ENCODE measurements at regions not wholly inside any gene's neighbourhood (a gene's known extent, or its start where the extent isn't known, plus 50 kb on each side); places are given as distances from the start of the nearest gene placed in this dataset.

GRCh38 chr9:115254287-115255180, 136.6 kb upstream of the TNC start:
- no peak for DNase-seq (ENCODE audit: low read depth)

GRCh38 chr9:115261656-115262081, 143.7 kb upstream of the TNC start:
- no peak for DNase-seq (ENCODE audit: low read depth)

GRCh38 chr9:115262477-115262876, 144.5 kb upstream of the TNC start:
- peak; percentile 82 for DNase-seq (ENCODE audit: low read depth)

- DNase-seq (ENCODE audit: low read depth), result no peak
These were observed 145.0 kb upstream of the TNC start for GRCh38 chr9:115262952-115263351.

- peak; percentile 70 for DNase-seq (ENCODE audit: low read depth)
These were observed 145.6 kb upstream of the TNC start for GRCh38 chr9:115263371-115264075.

DNA sequence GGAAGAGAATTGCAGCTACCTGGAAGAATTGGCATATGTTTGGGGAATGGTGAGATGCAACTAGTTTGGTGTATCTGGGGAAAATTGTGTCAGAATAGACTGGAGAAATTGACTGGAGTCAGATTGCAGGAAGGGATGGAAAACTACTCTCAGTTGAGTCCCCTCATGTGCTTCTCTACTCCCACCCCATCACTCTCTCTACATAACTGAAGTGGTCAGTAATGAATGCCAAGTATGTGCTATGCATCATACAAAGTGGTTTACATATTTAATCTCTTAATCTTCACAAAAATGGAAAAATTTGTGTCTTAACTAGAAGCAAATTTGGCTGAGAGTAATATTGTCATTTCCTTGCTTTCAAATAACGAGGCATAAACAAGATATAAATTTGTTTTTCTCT, 146.4 kb upstream of the TNC start:
- DNase-seq (ENCODE audit: low read depth), result no peak

DNA sequence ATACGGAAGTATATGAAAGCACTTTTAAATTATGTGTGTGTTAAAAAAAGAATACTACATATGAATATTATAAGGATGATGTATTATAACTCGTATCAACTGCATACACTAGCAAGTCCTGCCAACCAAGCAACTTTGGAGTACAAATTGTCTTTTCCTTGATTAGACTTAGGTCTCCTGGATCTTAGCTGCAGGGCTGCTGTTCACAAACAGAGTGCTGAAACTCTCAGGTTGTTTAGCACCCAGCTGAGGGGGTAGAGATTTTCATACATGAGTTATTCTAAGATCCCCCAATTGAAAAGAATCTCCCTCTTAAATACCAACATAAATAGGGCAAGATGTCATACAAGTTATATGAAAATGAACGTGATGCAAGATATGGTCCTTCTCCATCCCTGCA, 149.8 kb upstream of the TNC start:
- DNase-seq (ENCODE audit: low read depth), result no peak

DNA sequence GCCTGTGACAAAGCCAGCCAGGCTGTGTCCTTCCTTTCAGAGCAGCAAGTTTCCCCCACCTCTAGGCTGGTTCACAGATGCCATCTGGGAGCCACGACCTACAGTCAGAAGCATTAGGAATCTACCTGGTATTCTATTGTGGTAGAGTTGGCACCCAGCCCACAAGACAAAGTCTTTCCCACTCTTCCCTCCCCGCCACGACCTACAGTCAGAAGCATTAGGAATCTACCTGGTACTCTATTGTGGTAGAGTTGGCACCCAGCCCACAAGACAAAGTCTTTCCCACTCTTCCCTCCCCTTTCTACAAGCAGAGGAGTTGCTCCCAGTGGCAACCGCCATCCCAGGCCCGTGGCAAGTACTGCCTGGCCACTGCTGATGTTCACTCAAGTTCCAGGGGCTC, 157.8 kb upstream of the TNC start:
- DNase-seq (ENCODE audit: low read depth), result no peak

GRCh38 chr9:115276621-115277020, 158.7 kb upstream of the TNC start:
- no peak for DNase-seq (ENCODE audit: low read depth)

DNA sequence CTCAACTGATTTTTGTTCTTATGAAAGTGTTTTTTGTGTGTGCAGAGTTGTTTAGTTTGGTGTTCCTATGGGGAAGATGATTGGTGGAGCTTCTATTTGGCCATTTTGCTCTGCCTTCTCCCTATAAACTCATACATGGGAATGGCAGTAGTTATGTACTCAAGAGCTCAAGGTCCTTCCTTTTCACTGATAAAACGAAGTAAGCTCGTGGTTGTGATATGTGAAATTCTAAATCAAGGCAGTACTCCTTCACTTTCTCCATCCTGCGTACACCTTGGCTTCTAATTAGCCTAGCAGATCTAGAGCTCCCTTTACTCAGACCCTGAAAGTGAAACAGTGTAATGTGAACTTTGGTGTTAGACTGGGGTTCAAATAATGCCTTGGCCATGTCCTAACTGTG, 159.3 kb upstream of the TNC start:
- no peak for DNase-seq (ENCODE audit: low read depth)

DNA sequence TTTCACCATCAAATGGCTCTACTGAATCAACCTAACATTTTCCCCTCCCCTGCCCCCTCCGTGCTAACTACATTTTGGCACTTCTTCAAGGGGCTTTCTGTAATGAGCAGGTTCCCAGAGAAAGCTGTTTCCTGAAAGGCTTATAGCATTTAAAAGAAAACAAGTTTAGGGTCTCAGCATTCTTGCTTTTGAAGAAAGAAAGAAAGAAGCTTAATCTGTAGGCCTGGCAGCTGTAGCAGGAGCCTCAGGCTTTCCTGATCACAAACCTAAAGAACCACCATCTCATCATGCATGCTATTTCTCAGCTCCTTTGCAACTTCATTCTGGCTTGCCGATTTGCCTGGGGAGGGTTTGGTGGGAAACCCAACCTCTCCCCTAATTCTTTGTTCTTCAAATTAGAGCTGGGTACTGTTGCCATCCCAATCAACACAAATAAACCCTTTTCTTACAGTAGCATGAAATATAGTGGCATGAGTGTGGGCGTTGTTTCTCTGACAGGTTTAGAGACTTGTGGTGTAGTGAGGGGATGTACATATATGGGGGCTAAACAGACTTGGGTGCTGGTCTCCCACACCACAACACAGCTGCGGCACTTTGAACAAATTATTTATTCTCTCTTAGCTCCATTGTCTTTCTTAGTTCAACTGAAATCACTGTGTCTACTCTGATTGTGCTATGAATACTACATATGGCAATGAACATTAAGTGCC, 160.5 kb upstream of the TNC start:
- DNase-seq (ENCODE audit: low read depth), result no peak

- no peak for DNase-seq (ENCODE audit: low read depth)
These were observed 165.4 kb upstream of the TNC start for GRCh38 chr9:115283395-115283794.

DNA sequence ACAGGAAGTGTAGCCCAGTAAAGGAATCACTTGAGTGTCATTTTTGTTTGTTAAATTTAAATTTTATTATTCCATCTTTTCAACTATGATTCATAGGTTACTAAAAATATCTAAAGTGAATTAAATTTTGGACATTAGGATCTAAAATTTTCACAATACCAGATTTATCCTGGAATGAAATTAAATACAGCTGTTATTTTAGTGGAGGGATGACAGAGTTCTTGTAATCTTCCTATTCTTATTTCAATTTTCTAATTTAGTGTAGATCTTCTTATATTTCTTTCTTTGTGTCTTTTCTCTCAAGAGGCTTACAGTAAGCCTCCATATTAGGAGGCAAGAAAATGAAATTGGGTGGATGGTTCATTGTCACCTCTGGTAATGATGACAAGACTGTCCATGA, 167.9 kb upstream of the TNC start:
- DNase-seq (ENCODE audit: low read depth), result no peak

DNA sequence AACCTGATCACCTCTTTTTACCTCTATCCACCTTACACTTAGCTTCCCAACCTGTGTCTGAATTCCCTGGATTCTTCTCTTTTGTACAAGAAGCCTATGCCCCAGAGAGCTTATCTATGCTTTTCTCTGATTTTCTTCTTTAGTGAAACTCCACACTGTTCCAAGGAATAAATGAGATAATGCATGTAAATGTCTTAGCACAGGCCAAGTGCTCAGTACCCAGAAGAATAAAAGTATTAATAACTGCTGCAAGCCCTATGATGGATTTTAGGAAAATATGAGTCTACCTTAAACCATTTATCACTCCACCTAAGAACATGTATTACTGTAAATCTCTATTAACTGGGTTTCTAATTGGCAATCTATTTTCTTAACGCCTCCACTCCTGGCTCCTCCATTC, 168.5 kb upstream of the TNC start:
- DNase-seq (ENCODE audit: low read depth), result no peak

- no peak for DNase-seq (ENCODE audit: low read depth)
These were observed 171.8 kb upstream of the TNC start for GRCh38 chr9:115289757-115290208.

DNA sequence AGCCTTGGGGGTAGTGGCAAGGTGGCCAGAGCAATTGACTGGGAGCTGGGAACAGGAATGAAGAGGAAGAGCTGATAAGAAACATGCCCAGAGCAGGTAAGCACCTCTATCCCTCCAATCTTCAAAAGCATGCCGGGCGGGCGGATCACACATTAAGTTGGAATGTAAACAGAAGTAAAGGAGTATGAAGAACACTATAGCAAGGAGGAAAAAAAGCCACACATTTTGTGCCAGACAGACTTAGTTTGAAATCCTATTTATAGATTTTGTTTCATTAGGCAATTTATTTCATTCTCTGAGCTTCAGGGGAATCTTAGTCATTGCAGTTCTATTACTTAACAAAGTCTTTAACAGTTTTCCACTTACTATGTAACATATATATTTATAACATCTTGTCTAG, 173.9 kb upstream of the TNC start:
- no peak for DNase-seq (ENCODE audit: low read depth)

DNA sequence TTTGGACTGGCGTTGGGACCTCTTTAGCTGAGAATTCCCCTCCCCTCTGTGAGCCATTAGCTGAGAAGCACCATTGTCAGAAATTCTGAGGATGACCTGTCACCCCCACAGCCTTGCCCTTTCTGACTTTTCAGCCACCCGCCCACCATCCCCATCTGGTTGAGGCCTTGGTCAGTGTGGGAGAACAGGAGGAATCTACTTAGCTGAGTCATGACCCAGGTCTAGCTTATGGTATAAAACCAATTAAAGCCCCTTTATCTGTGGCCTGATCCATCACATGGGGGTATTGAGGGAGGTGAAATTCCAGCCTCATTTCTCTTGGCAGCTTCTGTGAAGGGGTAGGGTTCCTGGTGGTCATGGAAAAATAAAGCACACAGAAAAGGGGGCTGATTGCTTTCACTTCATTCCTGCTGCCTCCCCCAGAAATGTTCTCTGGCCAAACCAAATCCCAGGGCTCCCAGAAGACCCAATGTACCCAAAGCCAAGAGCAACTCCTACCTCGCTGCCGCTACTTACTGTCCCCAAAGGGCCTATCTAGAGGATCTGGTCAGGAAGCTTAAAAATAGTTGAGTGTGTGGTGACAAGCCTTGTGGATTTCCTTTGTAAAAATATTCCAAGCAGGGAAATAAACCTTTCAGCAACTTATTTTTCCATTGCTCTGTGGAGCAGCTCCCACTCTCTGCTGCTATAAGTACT, 174.8 kb upstream of the TNC start:
- no peak for DNase-seq (ENCODE audit: low read depth)

- DNase-seq (ENCODE audit: low read depth), result no peak
These were observed 177.8 kb upstream of the TNC start for GRCh38 chr9:115295734-115296133.

DNA sequence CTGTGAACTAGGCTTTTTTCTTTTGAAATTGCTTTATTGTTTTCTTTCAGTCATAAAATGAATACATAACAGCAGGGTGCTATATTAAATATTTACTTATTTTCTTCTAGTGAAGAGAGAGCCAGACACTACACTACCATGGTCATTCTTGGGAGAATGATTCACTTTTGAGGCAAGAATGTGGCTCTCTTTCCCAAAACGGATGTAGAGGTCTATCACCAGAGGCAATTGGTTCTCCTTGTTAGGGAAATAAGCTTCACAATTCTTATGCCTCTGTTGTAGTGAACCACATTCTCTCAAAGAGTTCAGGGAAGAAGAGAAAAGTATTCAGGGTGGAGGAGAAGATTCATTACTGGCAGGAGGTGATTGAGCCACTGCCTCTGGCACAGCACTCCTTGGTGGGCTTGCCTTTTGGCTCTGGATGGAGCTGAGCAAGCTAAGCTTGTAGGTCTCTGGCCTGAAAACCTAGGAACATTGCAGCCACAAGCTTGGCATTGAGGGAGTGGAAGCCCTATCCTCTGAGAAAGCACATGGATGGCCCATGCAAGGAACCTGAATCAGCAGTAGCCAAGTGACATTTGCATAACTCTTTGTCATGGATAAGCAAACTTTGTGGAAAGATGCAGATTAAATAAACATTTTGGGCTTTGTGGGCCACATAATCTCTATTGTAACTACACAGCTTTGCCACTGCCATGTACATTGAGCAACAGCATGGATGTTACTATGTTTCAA, 179.0 kb upstream of the TNC start:
- no peak for DNase-seq (ENCODE audit: low read depth)

- DNase-seq (ENCODE audit: low read depth), result no peak
These were observed 182.2 kb upstream of the TNC start for GRCh38 chr9:115300116-115300515.

GRCh38 chr9:115300874-115301273, 182.9 kb upstream of the TNC start:
- no peak for DNase-seq (ENCODE audit: low read depth)
